ENCODE measurements at regions not wholly inside any gene's neighbourhood (a gene's known extent, or its start where the extent isn't known, plus 50 kb on each side); places are given as distances from the start of the nearest gene placed in this dataset.

GRCh38 chr20:8983478-8984345 lies 85.2 kb upstream of the PLCB4 start:
- no peak overlapping the region for H3K27ac ChIP-seq (ENCODE audit: low read length)
- CTCF ChIA-PET = interaction anchor here (0.8 kb wide), 1 partner anchor 130 kb away, joined by 3 read pairs; no protein-coding TSS in a partner anchor
- no peaks in the 10 kb centered on the region for H3K36me3 ChIP-seq (ENCODE audit: low read depth, low read length)
- H3K4me2 ChIP-seq (ENCODE audit: low read length) = no peak overlapping the region
- intact Hi-C loops (cut with micrococcal nuclease) = no loop called here
- POLR2A ChIA-PET (ENCODE audit: unreplicated experiment) = no interaction called here
- no peak overlapping the region for H3K9ac ChIP-seq (ENCODE audit: low read length)
- TF ChIP-seq, protein P1, sequence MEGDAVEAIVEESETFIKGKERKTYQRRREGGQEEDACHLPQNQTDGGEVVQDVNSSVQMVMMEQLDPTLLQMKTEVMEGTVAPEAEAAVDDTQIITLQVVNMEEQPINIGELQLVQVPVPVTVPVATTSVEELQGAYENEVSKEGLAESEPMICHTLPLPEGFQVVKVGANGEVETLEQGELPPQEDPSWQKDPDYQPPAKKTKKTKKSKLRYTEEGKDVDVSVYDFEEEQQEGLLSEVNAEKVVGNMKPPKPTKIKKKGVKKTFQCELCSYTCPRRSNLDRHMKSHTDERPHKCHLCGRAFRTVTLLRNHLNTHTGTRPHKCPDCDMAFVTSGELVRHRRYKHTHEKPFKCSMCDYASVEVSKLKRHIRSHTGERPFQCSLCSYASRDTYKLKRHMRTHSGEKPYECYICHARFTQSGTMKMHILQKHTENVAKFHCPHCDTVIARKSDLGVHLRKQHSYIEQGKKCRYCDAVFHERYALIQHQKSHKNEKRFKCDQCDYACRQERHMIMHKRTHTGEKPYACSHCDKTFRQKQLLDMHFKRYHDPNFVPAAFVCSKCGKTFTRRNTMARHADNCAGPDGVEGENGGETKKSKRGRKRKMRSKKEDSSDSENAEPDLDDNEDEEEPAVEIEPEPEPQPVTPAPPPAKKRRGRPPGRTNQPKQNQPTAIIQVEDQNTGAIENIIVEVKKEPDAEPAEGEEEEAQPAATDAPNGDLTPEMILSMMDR (conservative IDR thresholded peaks at IDR 0.05; ENCODE audit: low read depth, low read length) = no peak
- TF ChIP-seq EZH2 (IDR thresholded peaks at IDR 0.05; ENCODE audit: low read length, unreplicated experiment) = no peak
- no peak for TF ChIP-seq EZH2phosphoT487 (IDR thresholded peaks at IDR 0.05; ENCODE audit: borderline replicate concordance, low read length)
- H3K9me2 ChIP-seq (replicated peaks; ENCODE audit: low read length) = no peaks in the 10 kb centered on the region
- H2AFZ ChIP-seq (ENCODE audit: low read length) = no peak overlapping the region
- no peaks in the 10 kb centered on the region for H3K9me3 ChIP-seq (ENCODE audit: low read length)
- no peaks in the 10 kb centered on the region for H3K4me1 ChIP-seq (ENCODE audit: insufficient read depth, low read length)
- ATAC-seq (no peak), DNase-seq (no peak)
- H3K4me3 ChIP-seq (ENCODE audit: low read length) = no peak overlapping the region
- H4K20me1 ChIP-seq (ENCODE audit: low read length) = no peaks in the 10 kb centered on the region
- no peaks in the 10 kb centered on the region for H3K27me3 ChIP-seq (ENCODE audit: low read length)
- no TSS peak for BruUV-seq (replicated peaks)
- H3K79me2 ChIP-seq (ENCODE audit: low read length) = no peaks in the 10 kb centered on the region
- no peaks in the 10 kb centered on the region for H3F3A ChIP-seq (ENCODE audit: low read length, unreplicated experiment)

DNA sequence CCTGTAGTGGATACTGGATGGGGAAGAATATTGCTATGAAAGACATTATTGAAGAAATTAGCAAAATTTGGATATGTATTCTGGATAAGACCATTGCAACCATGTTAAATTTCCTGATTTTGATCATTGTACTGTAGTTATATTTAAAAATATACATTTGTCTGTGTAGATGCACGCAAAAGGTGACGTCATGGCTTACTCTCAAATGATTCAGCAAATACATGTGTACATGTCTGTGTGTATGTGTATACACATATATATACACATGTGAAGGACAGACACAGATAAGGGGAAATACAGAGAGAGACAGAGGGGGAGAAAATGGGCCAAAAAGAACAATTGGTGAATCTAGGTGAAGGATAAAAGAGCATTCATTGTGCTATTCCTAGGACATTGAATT lies 82.3 kb upstream of the PLCB4 start:
- Histone ChIP-seq H3K4me2 (ENCODE audit: low read length) (no peak overlapping the region), H3K36me3 (ENCODE audit: low read depth, low read length) (no peaks in the 10 kb centered on the region), H3K4me1 (ENCODE audit: insufficient read depth, low read length) (no peaks in the 10 kb centered on the region), H3K9me3 (ENCODE audit: low read length) (no peaks in the 10 kb centered on the region), H3K79me2 (ENCODE audit: low read length) (no peaks in the 10 kb centered on the region), H3K4me3 (ENCODE audit: low read length) (no peak overlapping the region), H3K9ac (ENCODE audit: low read length) (no peak overlapping the region), H3K9me2 (replicated peaks; ENCODE audit: low read length) (no peaks in the 10 kb centered on the region), H3K27me3 (ENCODE audit: low read length) (no peaks in the 10 kb centered on the region), H3K27ac (ENCODE audit: low read length) (no peak overlapping the region), H4K20me1 (ENCODE audit: low read length) (no peaks in the 10 kb centered on the region), H3F3A (ENCODE audit: low read length, unreplicated experiment) (no peaks in the 10 kb centered on the region), H2AFZ (ENCODE audit: low read length) (no peak overlapping the region)
- TF ChIP-seq, protein P1 (conservative IDR thresholded peaks at IDR 0.05; ENCODE audit: low read depth, low read length) = no peak
- TF ChIP-seq EZH2 (IDR thresholded peaks at IDR 0.05; ENCODE audit: low read length, unreplicated experiment) (no peak), EZH2phosphoT487 (IDR thresholded peaks at IDR 0.05; ENCODE audit: borderline replicate concordance, low read length) (no peak)
- no peak for ATAC-seq
- CTCF ChIA-PET = no interaction called here
- no peak for DNase-seq
- no TSS peak for BruUV-seq (replicated peaks)
- POLR2A ChIA-PET (ENCODE audit: unreplicated experiment) = interaction anchor here (0.6 kb wide), 1 partner anchor 19 kb away, joined by 18 read pairs; no protein-coding TSS in a partner anchor
- intact Hi-C loops (cut with micrococcal nuclease) = no loop called here

GRCh38 chr20:8990770-8991169 lies 78.1 kb upstream of the PLCB4 start:
- intact Hi-C loops (cut with micrococcal nuclease) = no loop called here
- Histone ChIP-seq H3K9ac (ENCODE audit: low read length) (no peak overlapping the region), H3K79me2 (ENCODE audit: low read length) (no peaks in the 10 kb centered on the region), H3F3A (ENCODE audit: low read length, unreplicated experiment) (no peaks in the 10 kb centered on the region), H3K4me3 (ENCODE audit: low read length) (no peak overlapping the region), H2AFZ (ENCODE audit: low read length) (no peak overlapping the region), H3K27ac (ENCODE audit: low read length) (no peak overlapping the region), H4K20me1 (ENCODE audit: low read length) (no peaks in the 10 kb centered on the region), H3K27me3 (ENCODE audit: low read length) (no peaks in the 10 kb centered on the region), H3K4me1 (ENCODE audit: insufficient read depth, low read length) (no peaks in the 10 kb centered on the region), H3K4me2 (ENCODE audit: low read length) (no peak overlapping the region), H3K9me3 (ENCODE audit: low read length) (no peaks in the 10 kb centered on the region), H3K9me2 (replicated peaks; ENCODE audit: low read length) (no peaks in the 10 kb centered on the region), H3K36me3 (ENCODE audit: low read depth, low read length) (no peaks in the 10 kb centered on the region)
- ATAC-seq (no peak), DNase-seq (no peak)
- no TSS peak for BruUV-seq (replicated peaks)
- POLR2A ChIA-PET (ENCODE audit: unreplicated experiment) = no interaction called here
- TF ChIP-seq, protein P1 (conservative IDR thresholded peaks at IDR 0.05; ENCODE audit: low read depth, low read length) = no peak
- TF ChIP-seq EZH2 (IDR thresholded peaks at IDR 0.05; ENCODE audit: low read length, unreplicated experiment) (no peak), EZH2phosphoT487 (IDR thresholded peaks at IDR 0.05; ENCODE audit: borderline replicate concordance, low read length) (no peak)
- CTCF ChIA-PET = no interaction called here
